Heart left ventricle (tissue), 16 donors: ENCODE measurements at regions not wholly inside any gene's neighbourhood (a gene's known extent, or its start where the extent isn't known, plus 50 kb on each side); places are given as distances from the start of the nearest gene placed in this dataset.
A peak's percentile ranks its signal among the peaks of the same experiment; 100 is the strongest.

Experiments
- ATAC-seq, 4 donors: fragments of 200-7000 bp; cut with Tn5 transposase; one replicate each; pipeline ENCODE4 v1.9.1; 2020 to 2022; ENCODE audit warnings: moderate library complexity in 4 of 4, mild to moderate bottlenecking in 3 of 4, moderate number of reproducible peaks in 1 of 4
- DNase-seq, 5 donors: peaks; one replicate each; pipeline ENCODE4 v3.0.0-alpha.2; 2020
- H3K27ac ChIP-seq, 12 donors: fragments of 200-600 bp; sonication (generic) in 4 of 12; one replicate each; pipeline versions ENCODE4 v1.5.0 to v1.8.0; 2016 to 2022; ENCODE audit warnings: mild to moderate bottlenecking in 2 of 12
- H3K27me3 ChIP-seq, 9 donors: fragments of 200-600 bp; sonication (generic) in 2 of 9; one replicate each; pipeline versions ENCODE4 v1.5.1 to v1.8.0; 2016 to 2022; ENCODE audit warnings: mild to moderate bottlenecking in 3 of 9
- H3K36me3 ChIP-seq, 9 donors: fragments of 200-600 bp; sonication (generic) in 2 of 9; one replicate each; pipeline versions ENCODE4 v1.5.0 to v1.8.0; 2018 to 2022; ENCODE audit warnings: mild to moderate bottlenecking in 2 of 9
- H3K4me1 ChIP-seq, 12 donors: fragments of 200-600 bp; sonication (generic) in 4 of 12; one replicate each; pipeline versions ENCODE4 v1.5.0 to v1.8.0; 2016 to 2022; ENCODE audit warnings: mild to moderate bottlenecking in 3 of 12
- H3K4me3 ChIP-seq, 12 donors: fragments of 200-600 bp; sonication (generic) in 4 of 12; one replicate each; pipeline versions ENCODE4 v1.5.0 to v1.8.0; 2017 to 2022; ENCODE audit warnings: mild to moderate bottlenecking in 9 of 12, moderate library complexity in 4 of 12
- H3K9me3 ChIP-seq, 12 donors: fragments of 200-600 bp; sonication (generic) in 4 of 12; one replicate each; pipeline versions ENCODE4 v1.5.0 to v1.8.0; 2016 to 2022; ENCODE audit warnings: mild to moderate bottlenecking in 1 of 12
- CTCF ChIP-seq, 12 donors: fragments of 200-600 bp; sonication (generic) in 4 of 12; IDR thresholded peaks; one replicate each; pipeline versions ENCODE4 v1.5.0 to v1.8.0; 2018 to 2022; ENCODE audit warnings: antibody characterized with exemption in 12 of 12, mild to moderate bottlenecking in 5 of 12
- POLR2A ChIP-seq, 2 donors: fragments of 450-650 bp; IDR thresholded peaks; one replicate each; pipeline ENCODE4 v1.6.1; 2017; ENCODE audit warnings: antibody characterized with exemption in 2 of 2, mild to moderate bottlenecking in 2 of 2, moderate library complexity in 2 of 2
- WGBS, 4 donors: extraction: QIAGEN DNeasy Blood & Tissue Kit in 2 of 4; methylation state at CpG; one replicate each; pipeline versions ENCODE4 v1.1.5 to v1.1.7; 2013 to 2018; 5-methylcytosine and 5-hydroxymethylcytosine counted together
- intact Hi-C, 10 donors: fragments of 100-400 bp; cut with DNase I; formaldehyde crosslinking; loops; one replicate each; pipeline versions ENCODE4 v1.11.1 to v1.14.2; 2022
- donor health status: ischemic (EF 13 %, LVEDD 7.1; RV severe dilation, severe dysfunction).
- donor health status: healthy with polysubstance abuse.
- donor health status: DM: no; HTN: yes; CAD: no.
- donor health status: DM: no; HTN: no; CAD: no.
- donor health status: ischemic (EF 25% LVEDD 6.9; RV normal size, moderate dysfunction).
- donor health status: ischemic (EF 25% LVEDD 5.7; RV mildly dilated, moderate dysfunction).
- donor health status: healthy.
- donor health status: DM: yes; HTN: yes; CAD: no.
- donor health status: ischemic (EF 35%, LVEDD 5.7; RV mildly dilated, moderate dysfunction).
- donor health status: nonischemic (EF 11% LVEDD 7.7; RV severe dilation, severe dysfunction).
- donor health status: DM: yes; HTN: yes; CAD: no.
- donor health status: PGD.
- donor health status: ischemic (EF 29% LVEDD 5.4; RV normal size, mild dysfunction).
- donor health status: nonischemic (EF 23%, LVEDD 6.1; RV moderate dilation, normal function).

GRCh38 chrX:40418146-40418812, 162.5 kb upstream of the ATP6AP2 start:
- WGBS, 4 donors: 77 to 93% (median 86%) methylated on average over 7 of the region's 7 CpGs
- no peak for ATAC-seq
- H3K4me3 ChIP-seq: no peak overlapping the region
- peaks cover 0 to 6% (median 0%) of the 10 kb centered on the region in 12 donors for H3K4me1 ChIP-seq
- no peak for TF ChIP-seq POLR2A (IDR thresholded peaks at IDR 0.05)
- TF ChIP-seq CTCF (IDR thresholded peaks at IDR 0.05): no peak
- H3K9me3 ChIP-seq: no peaks in the 10 kb centered on the region
- DNase-seq: no peak
- no peak overlapping the region for H3K27ac ChIP-seq
- H3K27me3 ChIP-seq: peaks cover 0 to 21% (median 0%) of the 10 kb centered on the region in 9 donors
- no peaks in the 10 kb centered on the region for H3K36me3 ChIP-seq
- intact Hi-C loops: no loop called here

GRCh38 chrX:40415675-40416074, 165.1 kb upstream of the ATP6AP2 start:
- Histone ChIP-seq H3K36me3 (no peaks in the 10 kb centered on the region), H3K27ac (no peak overlapping the region), H3K4me1 (peaks cover 0 to 6% (median 0%) of the 10 kb centered on the region in 12 donors), H3K4me3 (no peak overlapping the region), H3K27me3 (peaks cover 0 to 21% (median 0%) of the 10 kb centered on the region in 9 donors), H3K9me3 (peaks cover 0 to 5% (median 0%) of the 10 kb centered on the region in 12 donors)
- TF ChIP-seq POLR2A (IDR thresholded peaks at IDR 0.05) (no peak), CTCF (IDR thresholded peaks at IDR 0.05) (no peak)
- ATAC-seq: peak in 1 of 4 donors; percentile 31
- 73 to 88% (median 76%) methylated on average over 4 of the region's 4 CpGs for WGBS, 4 donors
- DNase-seq: peak in 1 of 5 donors; percentile 28
- intact Hi-C loops: no loop called here

- DNase-seq (no peak), ATAC-seq (no peak)
- intact Hi-C loops: no loop called here
- WGBS, 4 donors: 81 to 92% (median 85%) methylated on average over 2 to 3 of the region's 3 CpGs
- peaks cover 0 to 21% (median 0%) of the 10 kb centered on the region in 9 donors for H3K27me3 ChIP-seq
- H3K4me1 ChIP-seq: peaks cover 0 to 6% (median 0%) of the 10 kb centered on the region in 12 donors
- H3K9me3 ChIP-seq: peaks cover 0 to 13% (median 0%) of the 10 kb centered on the region in 12 donors
- no peak overlapping the region for H3K4me3 ChIP-seq
- no peaks in the 10 kb centered on the region for H3K36me3 ChIP-seq
- TF ChIP-seq POLR2A (IDR thresholded peaks at IDR 0.05) (no peak), CTCF (IDR thresholded peaks at IDR 0.05) (no peak)
- no peak overlapping the region for H3K27ac ChIP-seq
Measured at GRCh38 chrX:40414335-40414734, 166.4 kb upstream of the ATP6AP2 start.

- TF ChIP-seq POLR2A (IDR thresholded peaks at IDR 0.05) (no peak), CTCF (IDR thresholded peaks at IDR 0.05) (no peak)
- ATAC-seq (no peak), DNase-seq (no peak)
- peaks cover 0 to 25% (median 0%) of the 10 kb centered on the region in 9 donors for H3K27me3 ChIP-seq
- H3K9me3 ChIP-seq: peaks cover 0 to 22% (median 0%) of the 10 kb centered on the region in 12 donors
- H3K4me1 ChIP-seq: no peaks in the 10 kb centered on the region
- intact Hi-C loops: no loop called here
- WGBS, 4 donors: 51 to 78% (median 66%) methylated on average over 6 to 8 of the region's 8 CpGs
- no peak overlapping the region for H3K27ac ChIP-seq
- H3K36me3 ChIP-seq: no peaks in the 10 kb centered on the region
- no peak overlapping the region for H3K4me3 ChIP-seq
Measured at GRCh38 chrX:40411340-40412111, 169.2 kb upstream of the ATP6AP2 start.
